H1 (cell line): ENCODE measurements at regions not wholly inside any gene's neighbourhood (a gene's known extent, or its start where the extent isn't known, plus 50 kb on each side); places are given as distances from the start of the nearest gene placed in this dataset.

Experiments
- ATF3 ChIP-seq: IDR thresholded peaks from 2 replicates; pipeline ENCODE4 v1.6.1; 2011; ENCODE audit warnings: low read depth, mild to moderate bottlenecking, low read length; ENCODE audit not compliant: insufficient read depth
- CHD1 ChIP-seq: IDR thresholded peaks from 2 replicates; pipeline ENCODE4 v1.6.1; 2012; ENCODE audit warnings: low read depth, low read length, improper control_type of control experiment
- CHD7 ChIP-seq: fragments of 300-600 bp; sonication (generic); IDR thresholded peaks from 2 replicates; pipeline ENCODE4 v1.7.1; 2012; ENCODE audit warnings: low read length, moderate library complexity, mild to moderate bottlenecking, inconsistent platforms; ENCODE audit not compliant: insufficient replicate concordance
- PHF8 ChIP-seq: fragments of 200-600 bp; sonication (generic); conservative IDR thresholded peaks from 2 replicates; pipeline ENCODE4 v1.7.1; 2012; ENCODE audit warnings: low read depth, mild to moderate bottlenecking, inconsistent platforms, low read length, moderate library complexity
- RBBP5 ChIP-seq: IDR thresholded peaks from 2 replicates; pipeline ENCODE4 v1.7.1; 2012; ENCODE audit warnings: low read depth, mild to moderate bottlenecking, inconsistent platforms, low read length, moderate library complexity, borderline replicate concordance
- SIRT6 ChIP-seq: IDR thresholded peaks from one replicate; pipeline ENCODE4 v1.7.1; 2012; ENCODE audit warnings: low read length, inconsistent platforms
- SUZ12 ChIP-seq: fragments of 200-600 bp; sonication (generic); IDR thresholded peaks from 2 replicates; pipeline ENCODE4 v1.6.1; 2012; ENCODE audit warnings: mild to moderate bottlenecking, inconsistent platforms, low read length, moderate library complexity, mixed read lengths
- TBP ChIP-seq: IDR thresholded peaks from 2 replicates; pipeline ENCODE4 v1.6.1; 2011; ENCODE audit warnings: low read depth, low read length, improper control_type of control experiment

- TF ChIP-seq RBBP5 (no peak), SUZ12 (no peak), CHD1 (no peak), SIRT6 (no peak), CHD7 (no peak), TBP (no peak), PHF8 (no peak), ATF3 (no peak)
These were observed 469.3 kb upstream of the KLF6 start (continued) for GRCh38 chr10:4254101-4254994.
